Right lobe of liver (tissue), 6 donors: ENCODE measurements at regions not wholly inside any gene's neighbourhood (a gene's known extent, or its start where the extent isn't known, plus 50 kb on each side); places are given as distances from the start of the nearest gene placed in this dataset.
A peak's percentile ranks its signal among the peaks of the same experiment; 100 is the strongest.

Experiments used
- ATAC-seq, 4 donors: fragments of 200-7000 bp; cut with Tn5 transposase; one replicate each; pipeline ENCODE4 v1.9.1; 2020; ENCODE audit warnings: mild to moderate bottlenecking in 4 of 4, moderate library complexity in 4 of 4
- DNase-seq, 3 donors: peaks; one replicate each; pipeline ENCODE4 v3.0.0-alpha.2; 2020
- H3K27ac ChIP-seq, 3 donors: fragments of 200-600 bp; one replicate each; pipeline ENCODE4 v1.8.0; 2022
- H3K27me3 ChIP-seq, 2 donors: fragments of 200-600 bp; one replicate each; pipeline ENCODE4 v1.8.0; 2022
- H3K36me3 ChIP-seq, 4 donors: fragments of 200-600 bp; sonication (generic) in 1 of 4; one replicate each; pipeline versions ENCODE4 v1.5.1 to v1.8.0; 2017 to 2022; ENCODE audit warnings: control low read depth in 1 of 4
- H3K4me1 ChIP-seq, 4 donors: fragments of 200-600 bp; sonication (generic) in 1 of 4; one replicate each; pipeline versions ENCODE4 v1.5.1 to v1.8.0; 2017 to 2022; ENCODE audit warnings: control low read depth in 1 of 4
- H3K4me3 ChIP-seq, 3 donors: fragments of 200-600 bp; one replicate each; pipeline ENCODE4 v1.8.0; 2022
- H3K9me3 ChIP-seq, 4 donors: fragments of 200-600 bp; sonication (generic) in 1 of 4; one replicate each; pipeline versions ENCODE4 v1.5.1 to v1.8.0; 2017 to 2022; ENCODE audit warnings: control low read depth in 1 of 4
- CTCF ChIP-seq, 4 donors: fragments of 200-600 bp in 3 of 4; fragments of 450-650 bp in 1 of 4; IDR thresholded peaks; one replicate each; pipeline versions ENCODE4 v1.5.1 to v1.8.0; 2016 to 2022; ENCODE audit warnings: antibody characterized with exemption in 4 of 4, mild to moderate bottlenecking in 2 of 4
- POLR2A ChIP-seq: fragments of 450-650 bp; IDR thresholded peaks from one replicate; pipeline ENCODE4 v1.6.1; 2017; ENCODE audit warnings: antibody characterized with exemption, mild to moderate bottlenecking
- WGBS: methylation state at CpG from one replicate; pipeline ENCODE4 v1.1.6; 2018; ENCODE audit warnings: low coverage, low lambda C conversion rate; ENCODE audit not compliant: insufficient coverage; ENCODE audit errors: missing lambda C conversion rate; 5-methylcytosine and 5-hydroxymethylcytosine counted together
- intact Hi-C, 2 donors: fragments of 100-400 bp; cut with DNase I; formaldehyde crosslinking; loops; one replicate each; pipeline versions ENCODE4 v1.11.2 to v1.14.1; 2022
- donor health status: DM: no; HTN: yes; CAD: no.
- donor health status: DM: no; HTN: no; CAD: no.
- donor health status: DM: no; HTN: no; CAD: no.
- donor health status: DM: no; HTN: yes; CAD: no.
- donor health status: DM: no; HTN: yes; CAD: no.

DNA sequence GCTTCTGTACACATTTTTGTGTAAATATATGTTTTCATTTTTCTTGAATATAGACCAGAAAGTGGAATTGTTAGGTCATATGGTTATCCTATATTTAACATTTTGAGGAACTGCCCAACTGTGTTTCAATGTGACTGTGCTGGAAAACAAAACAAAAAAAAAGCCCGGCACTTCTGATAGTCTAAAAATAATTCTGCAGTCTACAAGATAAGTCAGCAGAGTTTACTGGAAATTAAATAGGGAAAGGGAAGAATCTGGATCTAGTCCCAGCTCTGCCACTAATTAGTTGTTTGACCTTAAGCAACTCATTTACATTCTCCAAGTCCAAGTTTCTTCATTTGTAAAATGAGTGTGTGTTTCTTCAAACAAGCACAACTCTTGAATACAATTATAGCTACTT, 869.1 kb upstream of the B3GALT2 start:
- H3K27me3 ChIP-seq, result no peaks in the 10 kb centered on the region
- no peak for DNase-seq
- peaks cover 0 to 16% (median 0%) of the 10 kb centered on the region in 4 donors for H3K4me1 ChIP-seq
- TF ChIP-seq POLR2A, result no peak
- no peak for TF ChIP-seq CTCF (IDR thresholded peaks at IDR 0.05)
- ATAC-seq, result peak in 1 of 4 donors; percentile 20
- intact Hi-C loops, result no loop called here
- WGBS, result 7% methylated on average over 1 of the region's 1 CpG
- H3K9me3 ChIP-seq, result no peaks in the 10 kb centered on the region
- no peak overlapping the region for H3K4me3 ChIP-seq
- H3K36me3 ChIP-seq, result no peaks in the 10 kb centered on the region
- H3K27ac ChIP-seq, result peak overlapping the region in 1 of 3 donors; percentile 17

GRCh38 chr1:194052514-194053338, 866.3 kb upstream of the B3GALT2 start:
- no peak for ATAC-seq
- intact Hi-C loops, result no loop called here
- Histone ChIP-seq H3K36me3 (no peaks in the 10 kb centered on the region), H3K4me3 (no peak overlapping the region), H3K27ac (no peak overlapping the region), H3K9me3 (no peaks in the 10 kb centered on the region), H3K4me1 (peaks cover 0 to 16% (median 0%) of the 10 kb centered on the region in 4 donors), H3K27me3 (no peaks in the 10 kb centered on the region)
- DNase-seq, result no peak
- no CpG with 5 or more reads among the region's 2 CpGs for WGBS
- TF ChIP-seq POLR2A, result no peak
- TF ChIP-seq CTCF (IDR thresholded peaks at IDR 0.05), result no peak

DNA sequence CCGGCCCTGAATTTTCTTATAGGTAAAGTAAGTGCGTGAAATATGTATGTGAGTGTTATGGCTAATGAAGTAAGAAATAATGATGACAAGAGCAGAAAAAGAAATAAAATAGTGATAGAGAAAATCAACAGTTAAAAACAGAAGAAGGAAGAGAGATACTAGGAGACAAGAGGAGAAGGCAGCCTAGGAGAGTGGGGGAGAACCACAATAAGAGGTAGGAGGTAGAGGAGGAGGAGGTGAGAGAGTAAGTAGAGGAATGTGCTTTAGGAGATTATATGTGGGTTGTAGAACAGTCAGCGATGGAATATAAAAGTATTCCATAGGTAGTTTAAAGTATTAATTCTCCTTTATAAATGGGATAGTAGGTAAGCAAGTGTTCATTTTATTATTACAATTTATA, 861.5 kb upstream of the B3GALT2 start:
- Histone ChIP-seq H3K27ac (no peak overlapping the region), H3K27me3 (no peaks in the 10 kb centered on the region), H3K4me1 (no peaks in the 10 kb centered on the region), H3K4me3 (no peak overlapping the region), H3K36me3 (no peaks in the 10 kb centered on the region), H3K9me3 (no peaks in the 10 kb centered on the region)
- DNase-seq (no peak), ATAC-seq (no peak)
- TF ChIP-seq CTCF (IDR thresholded peaks at IDR 0.05) (no peak), POLR2A (no peak)
- intact Hi-C loops, result no loop called here
- WGBS, result 67% methylated on average over 3 of the region's 3 CpGs

DNA sequence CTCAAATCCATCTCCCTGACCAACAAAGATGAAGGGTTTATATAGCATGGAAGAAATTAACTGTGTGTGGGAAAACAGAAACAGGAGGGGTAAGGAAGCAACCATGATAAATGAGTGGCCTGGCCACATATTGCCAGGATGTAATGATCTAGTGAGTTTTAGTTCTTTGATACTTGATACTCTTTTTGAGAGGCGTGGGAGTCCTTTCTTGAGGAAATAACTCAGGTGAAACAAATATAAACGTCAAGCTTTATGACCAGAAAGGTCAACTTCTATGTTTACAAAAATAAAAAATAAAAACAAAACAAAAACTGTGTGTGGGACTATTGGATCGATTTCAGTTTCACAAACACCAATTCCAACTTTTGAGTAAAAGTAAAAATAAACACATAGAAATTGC, 860.8 kb upstream of the B3GALT2 start:
- DNase-seq, result no peak
- Histone ChIP-seq H3K4me1 (no peaks in the 10 kb centered on the region), H3K36me3 (no peaks in the 10 kb centered on the region), H3K27me3 (no peaks in the 10 kb centered on the region), H3K4me3 (no peak overlapping the region), H3K9me3 (no peaks in the 10 kb centered on the region), H3K27ac (no peak overlapping the region)
- whole genome bisulfite sequencing, result 61% methylated on average over 3 of the region's 3 CpGs
- intact Hi-C loops, result no loop called here
- TF ChIP-seq CTCF (IDR thresholded peaks at IDR 0.05), result no peak
- TF ChIP-seq POLR2A, result no peak
- no peak for ATAC-seq
